ENCODE measurements at regions not wholly inside any gene's neighbourhood (a gene's known extent, or its start where the extent isn't known, plus 50 kb on each side); places are given as distances from the start of the nearest gene placed in this dataset.

GRCh38 chr1:194047206-194047605 lies 860.8 kb upstream of the B3GALT2 start:
- TF ChIP-seq CTCF (IDR thresholded peaks at IDR 0.05; ENCODE audit: poor library complexity), result no peak
- TF ChIP-seq EZH2phosphoT487 (IDR thresholded peaks at IDR 0.05; ENCODE audit: low read depth, severe bottlenecking, unreplicated experiment), result no peak
- no peak for TF ChIP-seq EZH2 (IDR thresholded peaks at IDR 0.05; ENCODE audit: borderline replicate concordance)
